ENCODE measurements at regions not wholly inside any gene's neighbourhood (a gene's known extent, or its start where the extent isn't known, plus 50 kb on each side); places are given as distances from the start of the nearest gene placed in this dataset.

DNA sequence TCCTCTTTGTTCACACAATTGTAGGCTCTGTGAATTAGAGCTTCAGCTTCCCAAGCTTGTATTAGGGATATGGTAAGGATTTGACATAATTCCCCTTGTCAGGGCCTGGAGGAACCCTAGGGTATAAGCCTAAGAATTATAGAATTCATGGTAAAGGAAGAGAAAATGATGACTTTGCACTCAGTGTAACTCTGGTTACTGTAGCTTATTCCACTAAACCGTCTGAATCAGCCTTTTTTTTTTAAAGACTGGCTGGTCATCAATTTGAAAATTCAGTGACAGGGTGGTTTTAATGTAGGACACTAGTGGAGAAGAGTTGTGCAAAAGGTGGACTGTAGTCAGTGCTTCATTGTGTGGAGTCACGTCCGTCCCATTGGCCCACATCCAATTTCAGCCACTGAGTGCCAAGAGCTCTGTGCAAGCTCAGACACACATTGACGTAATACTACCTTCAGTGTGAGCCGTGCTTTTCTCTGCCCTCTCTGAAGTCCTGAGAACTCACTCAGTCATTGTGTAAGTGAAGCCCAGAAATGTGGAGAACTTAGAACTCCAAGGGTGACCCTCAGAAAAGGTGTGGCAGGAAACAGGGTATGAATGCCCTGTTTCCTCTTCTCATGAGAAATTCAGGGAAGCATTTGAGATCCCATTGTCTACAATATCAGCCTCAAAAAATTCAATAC is 449.8 kb downstream of the C4orf33 start:
- H3K27ac ChIP-seq: no peak overlapping the region
- CTCF ChIA-PET: interaction anchor here (0.6 kb wide), 1 partner anchor 1769 kb away, joined by 3 read pairs; no protein-coding TSS in a partner anchor
- DNase-seq (ENCODE audit: low spot score): no peak
- POLR2A ChIA-PET (ENCODE audit: low non-redundant PET): no interaction called here
- no peak for TF ChIP-seq CTCF (conservative IDR thresholded peaks at IDR 0.05; ENCODE audit: low read depth)

- ChIA-PET POLR2A (ENCODE audit: low non-redundant PET) (no interaction called here), CTCF (interaction anchor here (0.6 kb wide), 1 partner anchor 559 kb away, joined by 3 read pairs; no protein-coding TSS in a partner anchor)
- TF ChIP-seq CTCF (conservative IDR thresholded peaks at IDR 0.05; ENCODE audit: low read depth): no peak
- no peak for DNase-seq (ENCODE audit: low spot score)
- no peak overlapping the region for H3K27ac ChIP-seq
Measured at GRCh38 chr4:129546531-129546930, 450.6 kb downstream of the C4orf33 start.

- POLR2A ChIA-PET (ENCODE audit: low non-redundant PET): no interaction called here
- no peak overlapping the region for H3K27ac ChIP-seq
- TF ChIP-seq CTCF (conservative IDR thresholded peaks at IDR 0.05; ENCODE audit: low read depth): no peak
- no peak for DNase-seq (ENCODE audit: low spot score)
- CTCF ChIA-PET: interaction anchor here (0.7 kb wide), 1 partner anchor 8 kb away, joined by 4 read pairs; no protein-coding TSS in a partner anchor
Measured at GRCh38 chr4:129550281-129550785, 454.4 kb downstream of the C4orf33 start.

GRCh38 chr4:129561280-129561679 is 465.3 kb downstream of the C4orf33 start:
- POLR2A ChIA-PET (ENCODE audit: low non-redundant PET): no interaction called here
- CTCF ChIA-PET: no interaction called here
- H3K27ac ChIP-seq: no peak overlapping the region
- DNase-seq (ENCODE audit: low spot score): no peak
- no peak for TF ChIP-seq CTCF (conservative IDR thresholded peaks at IDR 0.05; ENCODE audit: low read depth)

GRCh38 chr4:129561886-129562671 is 466.1 kb downstream of the C4orf33 start:
- no peak for DNase-seq (ENCODE audit: low spot score)
- no peak overlapping the region for H3K27ac ChIP-seq
- POLR2A ChIA-PET (ENCODE audit: low non-redundant PET): no interaction called here
- no peak for TF ChIP-seq CTCF (conservative IDR thresholded peaks at IDR 0.05; ENCODE audit: low read depth)
- CTCF ChIA-PET: no interaction called here

DNA sequence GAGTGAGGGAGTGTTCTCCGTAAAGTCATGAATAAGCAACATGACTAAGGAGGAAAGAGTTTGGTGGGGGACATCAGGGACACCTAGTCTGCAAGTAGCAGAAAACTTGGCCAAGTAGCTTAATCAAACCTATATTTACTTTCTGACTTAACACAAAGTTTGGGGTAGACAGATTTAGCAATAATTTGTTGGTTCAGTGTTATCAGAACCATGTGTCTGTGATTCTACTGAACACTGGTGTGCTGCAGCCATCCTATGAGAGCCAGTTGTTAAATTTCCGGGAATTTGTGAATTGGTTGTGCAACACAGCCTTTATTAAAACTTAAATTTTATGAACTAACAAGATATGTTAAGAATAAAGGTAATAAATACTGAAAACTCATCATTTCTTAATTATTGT is 469.3 kb downstream of the C4orf33 start:
- ChIA-PET POLR2A (ENCODE audit: low non-redundant PET) (no interaction called here), CTCF (no interaction called here)
- no peak for DNase-seq (ENCODE audit: low spot score)
- no peak overlapping the region for H3K27ac ChIP-seq
- no peak for TF ChIP-seq CTCF (conservative IDR thresholded peaks at IDR 0.05; ENCODE audit: low read depth)
